Transverse colon (tissue), 4 donors: ENCODE measurements at regions not wholly inside any gene's neighbourhood (a gene's known extent, or its start where the extent isn't known, plus 50 kb on each side); places are given as distances from the start of the nearest gene placed in this dataset.
A peak's percentile ranks its signal among the peaks of the same experiment; 100 is the strongest.

Source experiments
- POLR2AphosphoS5 ChIP-seq, 3 donors: sonication (generic); formaldehyde crosslinking; IDR thresholded peaks; one replicate each; pipeline ENCODE4 v1.6.1; 2016; ENCODE audit warnings: antibody characterized with exemption in 3 of 3
- TF ChIP-seq, protein P1 (sequence below), 5 experiments: fragments of 200-600 bp in 3 of 5; fragments of 450-650 bp in 2 of 5; sonication (generic) in 3 of 5; IDR thresholded peaks; 1 replicate in 2 of 5; 2 replicates in 3 of 5; pipeline ENCODE4 v1.5.1; 2016 to 2017; ENCODE audit warnings: antibody characterized with exemption in 5 of 5, inconsistent platforms in 3 of 5, mild to moderate bottlenecking in 2 of 5, moderate library complexity in 1 of 5

DNA sequence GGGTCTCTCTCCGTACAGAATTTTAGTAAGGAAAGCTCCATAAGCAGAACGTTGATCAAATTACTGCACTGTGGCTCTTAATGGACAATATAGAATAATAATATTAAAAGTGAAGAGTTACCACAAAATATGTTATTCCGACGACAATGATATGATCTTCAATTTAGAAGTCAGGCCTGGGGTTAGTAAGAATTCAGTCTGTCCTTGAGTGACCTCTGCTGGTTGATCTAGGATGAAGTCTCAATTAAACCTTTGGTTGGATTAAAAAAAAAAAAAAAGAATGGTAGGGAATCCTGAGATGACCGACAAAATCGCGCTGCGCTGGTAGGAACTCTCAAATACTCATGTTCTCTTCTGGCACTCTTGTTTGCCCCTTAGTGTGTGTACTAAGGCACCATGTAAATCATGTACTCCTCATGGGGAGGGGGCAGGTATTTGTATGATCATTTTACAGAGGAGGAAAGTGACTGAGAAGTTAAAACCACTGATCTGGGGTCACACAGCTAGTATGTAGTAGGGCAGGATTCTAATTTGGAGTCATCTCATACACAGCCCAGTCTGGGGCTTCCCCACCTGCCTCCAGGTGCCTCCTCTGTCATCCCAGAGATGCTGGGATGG lies 161.3 kb upstream of the NPVF start:
- TF ChIP-seq, protein P1, sequence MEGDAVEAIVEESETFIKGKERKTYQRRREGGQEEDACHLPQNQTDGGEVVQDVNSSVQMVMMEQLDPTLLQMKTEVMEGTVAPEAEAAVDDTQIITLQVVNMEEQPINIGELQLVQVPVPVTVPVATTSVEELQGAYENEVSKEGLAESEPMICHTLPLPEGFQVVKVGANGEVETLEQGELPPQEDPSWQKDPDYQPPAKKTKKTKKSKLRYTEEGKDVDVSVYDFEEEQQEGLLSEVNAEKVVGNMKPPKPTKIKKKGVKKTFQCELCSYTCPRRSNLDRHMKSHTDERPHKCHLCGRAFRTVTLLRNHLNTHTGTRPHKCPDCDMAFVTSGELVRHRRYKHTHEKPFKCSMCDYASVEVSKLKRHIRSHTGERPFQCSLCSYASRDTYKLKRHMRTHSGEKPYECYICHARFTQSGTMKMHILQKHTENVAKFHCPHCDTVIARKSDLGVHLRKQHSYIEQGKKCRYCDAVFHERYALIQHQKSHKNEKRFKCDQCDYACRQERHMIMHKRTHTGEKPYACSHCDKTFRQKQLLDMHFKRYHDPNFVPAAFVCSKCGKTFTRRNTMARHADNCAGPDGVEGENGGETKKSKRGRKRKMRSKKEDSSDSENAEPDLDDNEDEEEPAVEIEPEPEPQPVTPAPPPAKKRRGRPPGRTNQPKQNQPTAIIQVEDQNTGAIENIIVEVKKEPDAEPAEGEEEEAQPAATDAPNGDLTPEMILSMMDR (IDR thresholded peaks at IDR 0.05) = peak; percentile 50 to 74 (median 54)
- TF ChIP-seq POLR2AphosphoS5 (IDR thresholded peaks at IDR 0.05) = no peak
